ENCODE measurements at regions not wholly inside any gene's neighbourhood (a gene's known extent, or its start where the extent isn't known, plus 50 kb on each side); places are given as distances from the start of the nearest gene placed in this dataset.

GRCh38 chr2:187996630-187997029 lies 295.0 kb upstream of the GULP1 start:
- TF ChIP-seq, protein P1, sequence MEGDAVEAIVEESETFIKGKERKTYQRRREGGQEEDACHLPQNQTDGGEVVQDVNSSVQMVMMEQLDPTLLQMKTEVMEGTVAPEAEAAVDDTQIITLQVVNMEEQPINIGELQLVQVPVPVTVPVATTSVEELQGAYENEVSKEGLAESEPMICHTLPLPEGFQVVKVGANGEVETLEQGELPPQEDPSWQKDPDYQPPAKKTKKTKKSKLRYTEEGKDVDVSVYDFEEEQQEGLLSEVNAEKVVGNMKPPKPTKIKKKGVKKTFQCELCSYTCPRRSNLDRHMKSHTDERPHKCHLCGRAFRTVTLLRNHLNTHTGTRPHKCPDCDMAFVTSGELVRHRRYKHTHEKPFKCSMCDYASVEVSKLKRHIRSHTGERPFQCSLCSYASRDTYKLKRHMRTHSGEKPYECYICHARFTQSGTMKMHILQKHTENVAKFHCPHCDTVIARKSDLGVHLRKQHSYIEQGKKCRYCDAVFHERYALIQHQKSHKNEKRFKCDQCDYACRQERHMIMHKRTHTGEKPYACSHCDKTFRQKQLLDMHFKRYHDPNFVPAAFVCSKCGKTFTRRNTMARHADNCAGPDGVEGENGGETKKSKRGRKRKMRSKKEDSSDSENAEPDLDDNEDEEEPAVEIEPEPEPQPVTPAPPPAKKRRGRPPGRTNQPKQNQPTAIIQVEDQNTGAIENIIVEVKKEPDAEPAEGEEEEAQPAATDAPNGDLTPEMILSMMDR (conservative IDR thresholded peaks at IDR 0.05; ENCODE audit: low read depth, low read length) = no peak
- no peak for TF ChIP-seq EZH2 (IDR thresholded peaks at IDR 0.05; ENCODE audit: borderline replicate concordance, low read depth, low read length, poor library complexity, severe bottlenecking)

Measured in A673 (cell line).